OCI-LY3 (cell line): ENCODE measurements at regions not wholly inside any gene's neighbourhood (a gene's known extent, or its start where the extent isn't known, plus 50 kb on each side); places are given as distances from the start of the nearest gene placed in this dataset.

Source experiments
- H2AFZ ChIP-seq: fragments of 200-600, 300-600 bp; shearing (Covaris generic); 2 replicates; pipeline ENCODE4 v1.6.0; 2014; ENCODE audit warnings: antibody characterized with exemption, low read depth, low read length
- H3K27ac ChIP-seq: fragments of 200-600, 300-600 bp; sonication (generic); 2 replicates; pipeline ENCODE4 v1.5.1; 2014; ENCODE audit warnings: mild to moderate bottlenecking, low read length, moderate library complexity, mixed read lengths
- H3K27me3 ChIP-seq: fragments of 200-600, 300-600 bp; sonication (generic); 2 replicates; pipeline ENCODE4 v1.6.1; 2014; ENCODE audit warnings: low read depth, low read length, mixed read lengths
- H3K36me3 ChIP-seq: fragments of 200-600, 300-600 bp; sonication (generic); replicated peaks from 2 replicates; pipeline ENCODE3; 2014; ENCODE audit warnings: low read depth, low read length, mixed read lengths
- H3K4me1 ChIP-seq: fragments of 300-600, 200-600 bp; sonication (generic); 2 replicates; pipeline ENCODE4 v1.6.1; 2014; ENCODE audit warnings: low read length, mixed read lengths
- H3K4me2 ChIP-seq: fragments of 200-600, 300-600 bp; sonication (generic); 2 replicates; pipeline ENCODE4 v1.6.1; 2014; ENCODE audit warnings: low read length, mixed read lengths
- H3K4me3 ChIP-seq: fragments of 300-600, 200-600 bp; sonication (generic); 2 replicates; pipeline ENCODE4 v1.5.1; 2014; ENCODE audit warnings: antibody characterized with exemption, mild to moderate bottlenecking, low read length, moderate library complexity
- H3K79me2 ChIP-seq: fragments of 300-600, 200-600 bp; shearing (Covaris generic); 2 replicates; pipeline ENCODE4 v1.6.1; 2014; ENCODE audit warnings: mild to moderate bottlenecking, low read length, mixed read lengths
- H3K9ac ChIP-seq: fragments of 300-600, 200-600 bp; shearing (Covaris generic); 2 replicates; pipeline ENCODE4 v1.6.0; 2014; ENCODE audit warnings: mild to moderate bottlenecking, low read length, moderate library complexity
- H3K9me3 ChIP-seq: fragments of 200-600, 300-600 bp; shearing (Covaris generic); 2 replicates; pipeline ENCODE4 v1.6.1; 2014; ENCODE audit warnings: low read length, mixed read lengths; ENCODE audit not compliant: insufficient read depth
- H4K20me1 ChIP-seq: fragments of 200-600, 300-600 bp; sonication (generic); 2 replicates; pipeline ENCODE4 v1.6.1; 2016; ENCODE audit warnings: low read length, mixed read lengths; ENCODE audit not compliant: insufficient read depth
- EZH2phosphoT487 ChIP-seq: fragments of 200-600 bp; shearing (Covaris generic); IDR thresholded peaks from 2 replicates; pipeline ENCODE4 v1.6.1; 2018; ENCODE audit warnings: antibody characterized with exemption, mixed run types, low read depth
- TF ChIP-seq, protein P1 (sequence below): fragments of 200-600, 300-600 bp; sonication (generic); IDR thresholded peaks from 2 replicates; pipeline ENCODE4 v1.5.1; 2014; ENCODE audit warnings: antibody characterized with exemption, low read length, low read depth

DNA sequence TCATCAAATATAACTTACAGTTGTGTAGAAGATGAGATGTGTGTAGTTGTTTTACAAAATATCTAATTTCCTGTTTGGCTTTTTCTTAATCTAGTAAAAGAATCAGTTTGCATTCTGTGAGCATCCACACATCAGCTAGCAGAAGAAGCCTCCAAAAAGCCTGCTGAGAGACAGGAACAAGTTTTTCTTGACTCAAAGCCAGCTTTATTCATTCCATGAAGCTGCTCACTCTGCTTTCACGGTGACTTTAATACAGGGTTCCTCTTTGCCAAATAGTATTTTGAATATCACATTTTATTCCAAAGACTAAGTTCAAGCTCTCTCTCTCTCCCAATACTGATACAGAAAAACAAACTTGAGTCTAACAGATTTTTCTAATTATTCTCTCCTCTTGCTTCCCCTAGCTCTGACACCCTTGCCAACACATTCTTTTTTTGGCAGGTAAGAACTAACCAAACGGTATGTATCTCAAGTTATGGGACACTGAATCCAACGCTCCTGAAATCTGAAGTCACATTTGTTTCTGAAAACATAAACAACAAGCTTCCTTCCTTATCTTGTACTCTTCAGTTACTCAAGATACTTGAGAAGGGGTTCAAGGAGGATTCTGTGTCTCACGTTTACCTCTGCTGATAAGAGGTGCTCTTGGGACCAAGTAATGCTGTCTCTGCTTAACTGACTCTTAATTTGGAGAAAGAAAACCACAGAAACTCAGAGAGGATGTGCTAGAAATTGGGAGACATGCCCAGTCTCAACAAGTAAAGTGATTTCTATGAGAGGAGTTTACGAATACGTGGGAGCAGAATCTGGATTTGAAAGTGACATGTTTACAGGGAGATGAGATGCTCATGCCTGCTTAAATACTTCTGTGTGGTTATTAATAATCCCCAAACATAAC lies 184.2 kb upstream of the SPTLC3 start:
- Histone ChIP-seq H3K27ac (no peak overlapping the region), H3K27me3 (no peaks in the 10 kb centered on the region; the same call in 1 of the 2 replicates), H4K20me1 (no peaks in the 10 kb centered on the region), H3K36me3 (no peaks in the 10 kb centered on the region), H3K9ac (no peak overlapping the region), H3K79me2 (no peaks in the 10 kb centered on the region), H3K4me3 (no peak overlapping the region), H2AFZ (no peak overlapping the region), H3K4me2 (no peak overlapping the region), H3K4me1 (no peaks in the 10 kb centered on the region), H3K9me3 (no peaks in the 10 kb centered on the region)
- TF ChIP-seq, protein P1, sequence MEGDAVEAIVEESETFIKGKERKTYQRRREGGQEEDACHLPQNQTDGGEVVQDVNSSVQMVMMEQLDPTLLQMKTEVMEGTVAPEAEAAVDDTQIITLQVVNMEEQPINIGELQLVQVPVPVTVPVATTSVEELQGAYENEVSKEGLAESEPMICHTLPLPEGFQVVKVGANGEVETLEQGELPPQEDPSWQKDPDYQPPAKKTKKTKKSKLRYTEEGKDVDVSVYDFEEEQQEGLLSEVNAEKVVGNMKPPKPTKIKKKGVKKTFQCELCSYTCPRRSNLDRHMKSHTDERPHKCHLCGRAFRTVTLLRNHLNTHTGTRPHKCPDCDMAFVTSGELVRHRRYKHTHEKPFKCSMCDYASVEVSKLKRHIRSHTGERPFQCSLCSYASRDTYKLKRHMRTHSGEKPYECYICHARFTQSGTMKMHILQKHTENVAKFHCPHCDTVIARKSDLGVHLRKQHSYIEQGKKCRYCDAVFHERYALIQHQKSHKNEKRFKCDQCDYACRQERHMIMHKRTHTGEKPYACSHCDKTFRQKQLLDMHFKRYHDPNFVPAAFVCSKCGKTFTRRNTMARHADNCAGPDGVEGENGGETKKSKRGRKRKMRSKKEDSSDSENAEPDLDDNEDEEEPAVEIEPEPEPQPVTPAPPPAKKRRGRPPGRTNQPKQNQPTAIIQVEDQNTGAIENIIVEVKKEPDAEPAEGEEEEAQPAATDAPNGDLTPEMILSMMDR: no peak
- TF ChIP-seq EZH2phosphoT487: no peak

DNA sequence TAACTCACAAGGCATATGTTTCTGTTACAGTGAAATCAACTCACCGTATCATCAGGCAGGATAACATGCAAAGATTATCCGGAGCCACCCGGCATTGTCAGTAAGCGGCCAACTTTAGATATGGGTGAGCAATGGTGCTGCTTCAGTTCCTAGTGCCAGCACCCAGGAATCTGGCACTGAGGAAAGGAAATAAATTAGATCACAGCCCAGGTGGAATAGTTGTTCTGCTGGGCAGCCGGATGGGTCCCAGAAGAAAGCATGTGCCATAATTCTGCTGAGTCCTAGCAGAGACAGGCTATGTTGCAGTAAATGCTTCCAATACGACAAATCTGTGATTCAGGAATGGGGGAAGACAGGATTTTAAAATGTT lies 183.6 kb upstream of the SPTLC3 start:
- Histone ChIP-seq H3K9ac (no peak overlapping the region), H3K36me3 (no peaks in the 10 kb centered on the region), H2AFZ (no peak overlapping the region), H4K20me1 (no peaks in the 10 kb centered on the region), H3K27ac (no peak overlapping the region), H3K79me2 (no peaks in the 10 kb centered on the region), H3K4me1 (no peaks in the 10 kb centered on the region), H3K9me3 (no peaks in the 10 kb centered on the region), H3K4me3 (no peak overlapping the region), H3K27me3 (no peaks in the 10 kb centered on the region; the same call in 1 of the 2 replicates), H3K4me2 (no peak overlapping the region)
- TF ChIP-seq EZH2phosphoT487: no peak
- TF ChIP-seq, protein P1: no peak

DNA sequence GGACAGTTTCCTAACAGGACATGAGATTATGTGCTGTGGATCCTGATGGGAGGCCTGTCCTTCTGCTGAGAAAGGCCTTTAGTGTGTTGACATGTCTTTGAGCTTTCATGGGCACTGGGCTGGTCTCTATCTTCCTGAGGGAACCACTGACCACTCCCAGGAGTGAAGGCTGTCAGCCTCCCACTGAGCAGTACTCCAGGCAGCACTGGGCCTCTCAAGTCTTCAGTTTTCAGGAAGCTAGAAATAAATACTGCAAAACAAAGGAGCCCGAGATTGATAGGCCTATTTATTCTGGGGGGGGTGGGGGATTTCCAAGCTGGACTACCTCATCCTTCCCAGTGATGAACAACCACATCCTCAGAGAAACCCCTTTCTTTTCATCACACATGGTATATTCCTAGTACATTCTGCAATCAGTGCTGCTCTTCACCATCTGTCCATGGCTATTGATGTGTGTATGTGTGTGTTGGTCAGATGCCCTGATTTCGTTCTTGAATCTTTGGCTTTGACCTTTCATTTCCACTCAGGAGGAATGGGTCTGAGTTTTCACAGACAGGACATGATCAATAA lies 180.9 kb upstream of the SPTLC3 start:
- Histone ChIP-seq H4K20me1 (no peaks in the 10 kb centered on the region), H3K36me3 (no peaks in the 10 kb centered on the region), H3K4me2 (no peak overlapping the region), H3K4me1 (no peaks in the 10 kb centered on the region), H3K9me3 (no peaks in the 10 kb centered on the region), H3K79me2 (no peaks in the 10 kb centered on the region), H3K27ac (no peak overlapping the region), H3K9ac (no peak overlapping the region), H3K27me3 (no peaks in the 10 kb centered on the region; the same call in 1 of the 2 replicates), H2AFZ (no peak overlapping the region), H3K4me3 (no peak overlapping the region)
- TF ChIP-seq, protein P1: no peak
- no peak for TF ChIP-seq EZH2phosphoT487

DNA sequence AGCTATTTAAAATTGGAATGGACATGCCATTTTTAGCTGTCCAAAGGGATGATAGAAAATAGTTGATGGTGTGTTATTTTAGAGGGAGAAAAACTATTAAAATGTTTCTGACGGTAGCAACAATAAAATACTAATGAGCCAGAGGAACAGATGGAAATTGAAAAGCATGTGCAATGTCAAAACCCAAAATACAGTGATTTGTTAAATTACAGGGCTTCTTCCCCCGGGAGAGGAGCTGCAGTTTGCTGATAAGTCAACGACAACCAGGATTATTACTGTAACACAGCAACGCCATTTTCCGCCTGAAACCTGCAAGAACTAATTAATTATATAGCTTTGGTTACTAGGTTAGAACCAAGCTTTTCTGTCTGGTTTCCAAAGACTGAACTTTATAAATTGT lies 179.6 kb upstream of the SPTLC3 start:
- Histone ChIP-seq H3K27me3 (no peaks in the 10 kb centered on the region; the same call in 1 of the 2 replicates), H3K9ac (no peak overlapping the region), H2AFZ (no peak overlapping the region), H3K4me2 (no peak overlapping the region), H3K4me3 (no peak overlapping the region), H3K79me2 (no peaks in the 10 kb centered on the region), H3K27ac (no peak overlapping the region), H3K4me1 (no peaks in the 10 kb centered on the region), H4K20me1 (no peaks in the 10 kb centered on the region), H3K9me3 (no peaks in the 10 kb centered on the region), H3K36me3 (no peaks in the 10 kb centered on the region)
- TF ChIP-seq EZH2phosphoT487: no peak
- TF ChIP-seq, protein P1: no peak
